HepG2 (cell line): ENCODE measurements at regions not wholly inside any gene's neighbourhood (a gene's known extent, or its start where the extent isn't known, plus 50 kb on each side); places are given as distances from the start of the nearest gene placed in this dataset.

ENCODE experiments used
- ATAC-seq: fragments of 200-7000 bp; cut with Tn5 transposase; 3 replicates; pipeline ENCODE4 v1.9.1; 2020; ENCODE audit warnings: mild to moderate bottlenecking, moderate library complexity
- BruUV-seq: library from RNA; stranded (reverse); fragments of 400-500 nt; replicated peaks from 2 replicates; lab custom pipeline; 2021; lab: Mats Ljungman, UMichigan
- CTCF ChIA-PET: fragments of 300-600 bp; formaldehyde crosslinking; extraction: SDS; loops from one replicate; lab custom pipeline; 2021; ENCODE audit warnings: low total read pairs, inconsistent platforms, low intra/inter-chr PET ratio; lab: Yijun Ruan, JAX
- POLR2A ChIA-PET: fragments of 350-600 bp; sonication (Branson Sonifier 250); formaldehyde crosslinking; loops from one replicate; lab custom pipeline; 2020; ENCODE audit warnings: antibody characterized with exemption, inconsistent platforms; lab: Yijun Ruan, JAX
- DNase-seq: peaks from one replicate; pipeline ENCODE4 v3.0.0-alpha.2; 2015; ENCODE audit warnings: low spot score
- FAIRE-seq: peaks from 3 replicates; lab custom pipeline; 2011; peaks lifted over from hg19 to GRCh38; lab: Jason Lieb, UNC
- H2AFZ ChIP-seq: one replicate; pipeline ENCODE4 v1.6.1; 2011; ENCODE audit warnings: low read length, inconsistent platforms
- H3K27ac ChIP-seq: fragments of 300-600 bp; 3 replicates; pipeline ENCODE4 v1.8.0; 2011; ENCODE audit warnings: mixed run types, mild to moderate bottlenecking, mixed read lengths, low read length, inconsistent platforms; ENCODE audit not compliant: insufficient read depth; ENCODE audit errors: extremely low read length
- H3K27me3 ChIP-seq, 2 experiments: fragments of 200-600 bp in 1 of 2; 2 replicates in 1 of 2; 3 replicates in 1 of 2; pipeline versions ENCODE4 v1.6.0 to v1.8.0; 2011; ENCODE audit warnings: low read length in 2 of 2, mild to moderate bottlenecking in 2 of 2, moderate library complexity in 2 of 2, inconsistent platforms in 1 of 2; ENCODE audit not compliant: insufficient read depth in 2 of 2, control insufficient read depth in 1 of 2
- H3K36me3 ChIP-seq, 2 experiments: fragments of 200-600 bp in 1 of 2; replicated peaks in 1 of 2; 2 replicates in 1 of 2; 3 replicates in 1 of 2; pipeline versions ENCODE4 v1.5.1 to v1.8.0; 2011; ENCODE audit warnings: low read length in 2 of 2, inconsistent platforms in 1 of 2; ENCODE audit not compliant: insufficient read depth in 2 of 2, control insufficient read depth in 1 of 2
- H3K4me1 ChIP-seq: 2 replicates; pipeline ENCODE4 v1.5.1; 2012; ENCODE audit warnings: low read length, inconsistent platforms; ENCODE audit not compliant: insufficient read depth
- H3K4me2 ChIP-seq: 2 replicates; pipeline ENCODE4 v1.6.0; 2011; ENCODE audit warnings: low read depth, low read length, inconsistent platforms
- H3K4me3 ChIP-seq, 3 experiments: fragments of 200-600 bp in 1 of 3; sonication (generic), shearing (Covaris generic) in 1 of 3; replicated peaks in 1 of 3; 2 replicates each; pipeline ENCODE4 v1.5.1; 2011 to 2016; ENCODE audit warnings: low read length in 3 of 3, inconsistent platforms in 2 of 3, low read depth in 2 of 3, mild to moderate bottlenecking in 2 of 3, control low read depth in 1 of 3, mixed read lengths in 1 of 3; ENCODE audit not compliant: insufficient read depth in 1 of 3
- H3K79me2 ChIP-seq: one replicate; pipeline ENCODE4 v1.6.1; 2011; ENCODE audit warnings: low read length, inconsistent platforms; ENCODE audit not compliant: insufficient read depth
- H3K9ac ChIP-seq: 2 replicates; pipeline ENCODE4 v1.6.0; 2011; ENCODE audit warnings: mild to moderate bottlenecking, low read depth, low read length, inconsistent platforms; ENCODE audit not compliant: insufficient read depth
- H3K9me3 ChIP-seq: 2 replicates; pipeline ENCODE4 v1.5.1; 2012; ENCODE audit warnings: mild to moderate bottlenecking, low read length
- H4K20me1 ChIP-seq: 2 replicates; pipeline ENCODE4 v1.6.0; 2011; ENCODE audit warnings: inconsistent platforms, mild to moderate bottlenecking, low read length, moderate library complexity; ENCODE audit not compliant: insufficient read depth
- HIVEP1 ChIP-seq: sonication (generic); formaldehyde crosslinking; IDR thresholded peaks from 2 replicates; pipeline ENCODE4 v1.4.0; 2020; ENCODE audit warnings: mild to moderate bottlenecking, missing genetic modification reagents
- THAP11 ChIP-seq: IDR thresholded peaks from 2 replicates; pipeline ENCODE4 v1.6.1; 2016; ENCODE audit warnings: missing biosample characterization, missing genetic modification reagents
- ZXDC ChIP-seq: sonication (generic); formaldehyde crosslinking; IDR thresholded peaks from 2 replicates; pipeline ENCODE4 v1.5.0; 2020; ENCODE audit warnings: mild to moderate bottlenecking, missing genetic modification reagents
- WGBS: methylation state at CpG from one replicate; pipeline ENCODE4 v1.1.6; 2017; ENCODE audit warnings: low lambda C conversion rate; 5-methylcytosine and 5-hydroxymethylcytosine counted together
- in situ Hi-C: cut with HindIII; loops from 2 replicates; pipeline ENCODE4 v1.10.0; 2017; ENCODE audit warnings: low pct_unique_long_range_greater_than_20kb; ENCODE audit not compliant: extremely low pct_ligation_motif_present
- intact Hi-C: fragments of 100-400 bp; cut with micrococcal nuclease; formaldehyde crosslinking; loops from one replicate; pipeline ENCODE4 v1.10.0; 2022; ENCODE audit not compliant: unreplicated experiment
- TF ChIP-seq, protein P1 (sequence below): sonication (generic); formaldehyde crosslinking; IDR thresholded peaks from 2 replicates; pipeline ENCODE4 v1.5.0; 2020; ENCODE audit warnings: missing genetic modification reagents
- TF ChIP-seq, protein P2 (sequence below): sonication (generic); formaldehyde crosslinking; IDR thresholded peaks from 2 replicates; pipeline ENCODE4 v1.8.1; 2023; ENCODE audit warnings: missing genetic modification reagents, inconsistent platforms, borderline replicate concordance

- Histone ChIP-seq H3K4me2 (no peak overlapping the region), H3K9ac (no peak overlapping the region), H3K4me3 (no peak overlapping the region), H3K4me1 (no peaks in the 10 kb centered on the region), H3K36me3 (no peaks in the 10 kb centered on the region)
- FAIRE-seq, result no peak
- intact Hi-C loops, result no loop called here
- POLR2A ChIA-PET, result no interaction called here
- TF ChIP-seq, protein P1, sequence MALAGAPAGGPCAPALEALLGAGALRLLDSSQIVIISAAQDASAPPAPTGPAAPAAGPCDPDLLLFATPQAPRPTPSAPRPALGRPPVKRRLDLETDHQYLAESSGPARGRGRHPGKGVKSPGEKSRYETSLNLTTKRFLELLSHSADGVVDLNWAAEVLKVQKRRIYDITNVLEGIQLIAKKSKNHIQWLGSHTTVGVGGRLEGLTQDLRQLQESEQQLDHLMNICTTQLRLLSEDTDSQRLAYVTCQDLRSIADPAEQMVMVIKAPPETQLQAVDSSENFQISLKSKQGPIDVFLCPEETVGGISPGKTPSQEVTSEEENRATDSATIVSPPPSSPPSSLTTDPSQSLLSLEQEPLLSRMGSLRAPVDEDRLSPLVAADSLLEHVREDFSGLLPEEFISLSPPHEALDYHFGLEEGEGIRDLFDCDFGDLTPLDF (CRISPR knock-in tag), result no peak
- TF ChIP-seq, protein P2, sequence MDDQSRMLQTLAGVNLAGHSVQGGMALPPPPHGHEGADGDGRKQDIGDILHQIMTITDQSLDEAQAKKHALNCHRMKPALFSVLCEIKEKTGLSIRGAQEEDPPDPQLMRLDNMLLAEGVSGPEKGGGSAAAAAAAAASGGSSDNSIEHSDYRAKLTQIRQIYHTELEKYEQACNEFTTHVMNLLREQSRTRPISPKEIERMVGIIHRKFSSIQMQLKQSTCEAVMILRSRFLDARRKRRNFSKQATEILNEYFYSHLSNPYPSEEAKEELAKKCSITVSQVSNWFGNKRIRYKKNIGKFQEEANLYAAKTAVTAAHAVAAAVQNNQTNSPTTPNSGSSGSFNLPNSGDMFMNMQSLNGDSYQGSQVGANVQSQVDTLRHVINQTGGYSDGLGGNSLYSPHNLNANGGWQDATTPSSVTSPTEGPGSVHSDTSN, result no peak
- TF ChIP-seq THAP11 (no peak), ZXDC (no peak), HIVEP1 (CRISPR knock-in tag) (no peak)
- TF ChIP-seq, all 625 proteins: peak for 0
- no peak for DNase-seq
- Histone ChIP-seq H2AFZ (no peak overlapping the region), H4K20me1 (no peaks in the 10 kb centered on the region), H3K9me3 (no peaks in the 10 kb centered on the region), H3K27me3 (peaks cover 0 to 5% of the 10 kb centered on the region in 2 experiments; a peak in 1 of 5 replicates), H3K27ac (no peak overlapping the region), H3K79me2 (no peaks in the 10 kb centered on the region)
- no peak for ATAC-seq
- BruUV-seq, result no TSS peak
- CTCF ChIA-PET, result no interaction called here
- WGBS, result no CpG with 5 or more reads among the region's 9 CpGs
- in situ Hi-C loops, result no loop called here
Observed at GRCh38 chr1:232403017-232403714, 226.8 kb downstream of the SIPA1L2 start.
